ENCODE measurements at regions not wholly inside any gene's neighbourhood (a gene's known extent, or its start where the extent isn't known, plus 50 kb on each side); places are given as distances from the start of the nearest gene placed in this dataset.
A peak's percentile ranks its signal among the peaks of the same experiment; 100 is the strongest.

- DNase-seq, result no peak
Measured at GRCh38 chr2:38170733-38171132, 94.8 kb upstream of the CYP1B1 start.

DNA sequence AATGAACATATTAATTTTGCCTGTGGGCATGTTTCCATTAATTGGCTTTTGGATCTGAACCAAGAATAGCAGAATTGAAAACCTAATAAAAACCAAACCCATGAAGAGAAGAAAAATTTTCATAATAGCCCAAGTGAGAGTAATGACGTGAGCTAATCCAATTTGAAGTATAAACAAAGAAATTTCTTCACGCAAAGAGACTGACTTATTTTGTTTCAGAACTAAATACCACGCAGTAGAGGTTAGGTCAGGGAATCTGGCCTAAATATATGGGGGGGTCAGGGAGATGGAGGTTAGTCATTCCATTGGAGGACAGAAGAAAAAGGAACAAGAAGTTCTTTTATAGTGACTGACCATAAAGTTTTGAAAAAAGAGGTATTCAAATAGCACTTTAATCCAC, 94.1 kb upstream of the CYP1B1 start:
- no peak for DNase-seq

DNA sequence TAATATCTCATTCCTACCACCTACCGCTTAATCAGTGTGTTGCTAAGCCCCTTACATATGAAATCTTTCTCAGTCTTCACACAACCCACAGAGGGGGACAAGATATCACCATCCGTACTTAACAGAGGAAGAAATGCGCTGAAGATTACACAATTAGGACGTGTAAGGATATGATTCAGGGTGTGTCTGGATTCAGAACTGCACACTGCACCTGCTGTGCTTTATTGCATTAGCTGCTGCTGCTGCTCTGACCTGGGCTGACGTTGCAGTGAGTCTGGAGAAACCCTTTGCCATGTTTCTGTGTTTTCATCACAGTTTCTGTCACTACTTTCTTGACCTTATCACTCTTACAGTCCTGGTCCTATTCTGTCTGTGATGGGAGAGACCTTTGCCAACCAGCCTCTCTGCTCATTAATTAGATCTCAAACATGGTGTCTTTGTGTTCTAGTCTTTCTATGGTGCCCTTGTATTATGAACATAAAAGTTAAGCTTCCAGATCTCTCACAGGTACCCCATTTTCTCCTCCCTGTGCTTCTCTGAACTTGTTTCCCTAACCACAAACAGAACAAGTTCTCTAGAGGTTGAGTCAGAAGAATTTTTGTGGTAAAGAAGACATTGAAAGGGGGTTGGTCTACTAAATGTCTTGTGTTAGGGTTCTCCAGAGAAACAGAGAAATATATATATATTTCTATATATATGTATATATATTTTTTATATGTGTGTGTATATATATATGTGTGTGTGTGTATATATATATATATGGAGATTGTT, 92.9 kb upstream of the CYP1B1 start:
- no peak for DNase-seq

- no peak for DNase-seq
Measured at GRCh38 chr2:38167968-38168350, 92.0 kb upstream of the CYP1B1 start.

DNA sequence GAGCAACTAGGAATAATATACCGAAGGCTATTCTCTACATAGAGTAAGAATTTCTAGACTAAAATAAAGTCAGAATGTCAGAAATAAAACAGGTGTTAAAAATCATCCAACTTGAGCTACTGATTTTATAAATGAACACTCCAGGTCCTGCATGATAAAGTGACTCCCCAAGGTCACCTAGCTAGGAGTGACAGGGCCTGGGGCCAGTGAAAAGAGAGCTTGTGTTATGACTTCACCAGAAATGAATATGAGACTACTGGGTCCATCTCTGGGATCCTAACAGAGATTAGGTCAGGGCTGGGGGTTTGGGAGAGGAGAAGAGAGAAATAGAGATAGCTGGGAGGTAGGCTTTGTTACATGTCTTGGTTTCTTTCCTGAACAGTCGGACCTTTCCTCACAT, 89.7 kb upstream of the CYP1B1 start:
- no peak for DNase-seq

- DNase-seq, result no peak
Measured at GRCh38 chr2:38164881-38165280, 88.9 kb upstream of the CYP1B1 start.

DNA sequence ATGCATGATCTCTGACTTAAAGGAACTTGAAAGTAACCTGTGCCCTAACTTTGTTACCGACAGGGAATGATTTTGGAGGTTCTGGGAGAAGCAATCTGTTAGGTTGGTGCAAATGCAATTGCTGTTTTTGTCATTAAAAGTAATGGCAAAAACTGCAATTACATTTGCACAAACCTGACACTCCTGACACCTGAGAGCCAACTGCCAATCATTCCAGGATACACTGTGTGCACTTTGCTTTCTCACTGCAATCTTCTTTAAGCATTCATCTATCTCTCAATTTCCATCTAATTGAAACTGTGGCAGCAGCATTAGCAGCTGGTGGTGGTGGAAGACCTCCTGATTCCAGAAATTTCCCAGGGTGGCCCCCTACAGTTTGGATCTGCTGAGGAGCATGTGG, 87.6 kb upstream of the CYP1B1 start:
- DNase-seq, result no peak

DNA sequence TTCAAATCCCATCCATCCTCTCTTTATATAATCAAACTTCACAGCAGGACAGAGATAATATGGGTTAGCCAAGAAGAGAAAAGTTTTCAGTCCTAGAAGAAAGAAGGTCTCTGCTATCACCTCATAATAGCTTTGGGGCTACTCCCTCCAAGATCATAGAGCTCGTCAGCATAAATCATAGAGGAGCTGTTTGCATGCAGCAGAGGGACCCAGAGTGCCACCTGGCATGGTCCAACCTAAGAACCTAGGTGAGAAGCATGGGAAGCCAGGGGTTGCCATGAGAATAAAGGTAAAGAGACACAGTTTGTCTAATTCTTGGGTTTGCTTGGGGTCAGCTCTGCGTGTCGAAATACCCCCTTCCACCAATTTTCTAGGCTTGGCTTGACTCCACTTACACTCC, 87.1 kb upstream of the CYP1B1 start:
- DNase-seq, result no peak

- no peak for DNase-seq
Measured at GRCh38 chr2:38160516-38160915, 84.6 kb upstream of the CYP1B1 start.

- DNase-seq, result peak; percentile 52
Measured at GRCh38 chr2:38159597-38159996, 83.6 kb upstream of the CYP1B1 start.

GRCh38 chr2:38159191-38159590, 83.2 kb upstream of the CYP1B1 start:
- no peak for DNase-seq

- DNase-seq, result no peak
Measured at GRCh38 chr2:38158378-38159118, 82.6 kb upstream of the CYP1B1 start.

DNA sequence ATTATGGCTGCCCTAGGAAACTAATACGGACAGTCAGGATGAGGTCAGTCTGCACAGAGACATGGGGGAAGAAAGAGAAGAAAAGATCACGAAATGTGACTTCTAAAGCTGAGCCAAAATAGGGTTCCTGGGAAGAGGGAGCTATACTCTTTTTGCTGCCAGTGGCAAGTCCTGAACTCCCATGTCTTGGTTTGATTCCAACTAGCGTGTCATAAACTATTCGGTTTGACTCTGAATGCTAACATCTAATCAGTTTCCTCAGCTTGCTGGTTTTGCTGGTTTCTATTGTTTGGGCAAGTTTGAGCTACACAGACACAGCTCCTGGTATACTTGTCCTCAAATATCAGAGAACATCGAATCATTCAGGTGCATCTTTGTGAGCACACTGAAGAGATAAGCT, 80.5 kb upstream of the CYP1B1 start:
- no peak for DNase-seq

GRCh38 chr2:38155015-38155414, 79.1 kb upstream of the CYP1B1 start:
- DNase-seq, result no peak

GRCh38 chr2:38154395-38154794, 78.4 kb upstream of the CYP1B1 start:
- DNase-seq, result no peak

DNA sequence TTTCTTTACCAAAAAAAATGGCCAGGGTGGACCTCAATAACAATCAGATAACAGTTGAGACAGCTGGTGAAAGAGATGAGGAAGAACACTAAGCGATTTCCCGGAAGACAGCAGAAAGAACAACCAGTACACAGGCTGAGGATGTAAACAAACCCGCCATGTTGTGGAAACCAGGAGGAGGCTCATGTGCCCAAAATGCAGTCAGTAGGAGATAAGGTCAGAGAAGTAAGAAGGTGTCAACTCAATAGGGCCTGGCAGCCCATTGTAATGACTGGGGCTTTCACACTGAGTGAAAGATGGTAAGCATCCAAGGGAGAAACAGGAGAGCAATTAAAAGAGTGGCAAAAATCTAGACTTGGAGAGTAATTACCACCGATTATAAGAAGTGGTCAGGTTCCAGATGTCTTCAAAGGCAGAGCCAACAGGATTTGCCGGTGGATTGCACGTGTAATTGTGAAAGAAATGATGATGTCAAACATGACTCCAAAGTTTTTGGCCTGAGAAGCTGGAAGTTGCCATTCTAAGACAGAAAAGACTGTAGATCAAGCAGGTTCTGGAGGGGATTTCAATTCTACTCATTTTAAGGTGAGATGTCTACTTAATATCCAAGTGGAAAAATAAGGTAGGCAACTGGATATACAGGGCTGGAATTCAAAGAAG, 77.7 kb upstream of the CYP1B1 start:
- DNase-seq, result no peak

DNA sequence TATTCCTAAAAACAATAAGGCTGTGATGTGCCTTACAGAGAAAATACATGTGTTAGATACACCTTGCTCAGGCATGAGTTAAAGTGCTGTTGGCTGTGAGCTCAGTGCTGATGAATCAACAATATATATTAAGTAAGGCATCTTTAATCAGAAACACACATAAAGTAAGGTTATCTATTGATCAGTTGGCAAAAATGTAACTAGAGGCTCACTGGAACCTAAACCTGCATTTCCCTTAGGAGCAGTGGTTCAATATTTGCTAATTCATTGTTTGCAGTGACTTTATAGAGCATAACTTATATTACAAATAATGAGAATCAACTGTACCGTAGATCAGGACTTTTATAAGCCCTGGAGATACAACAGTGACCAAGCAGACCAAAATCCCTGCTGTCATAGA, 77.0 kb upstream of the CYP1B1 start:
- DNase-seq, result no peak

- DNase-seq, result no peak
Measured at GRCh38 chr2:38152035-38152434, 76.1 kb upstream of the CYP1B1 start.

DNA sequence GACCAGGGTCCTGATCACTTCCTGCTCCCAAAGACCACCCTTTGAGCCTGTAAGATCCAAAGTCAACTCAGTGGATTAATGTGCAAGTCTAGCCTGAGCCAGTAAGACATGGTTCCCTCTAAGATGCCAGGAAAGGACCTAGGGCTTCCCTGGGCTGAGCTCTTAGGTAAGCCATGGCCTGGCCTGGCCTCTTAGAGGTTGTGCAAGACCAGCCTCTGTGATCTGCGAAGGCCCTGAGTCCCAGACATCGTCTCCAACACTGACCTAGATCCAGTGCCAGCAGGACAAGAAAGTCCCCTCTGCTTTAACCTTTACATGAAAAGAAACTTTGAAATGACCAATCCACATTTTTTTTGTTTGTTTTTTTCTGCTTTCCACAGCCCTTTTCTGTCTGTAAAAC, 73.6 kb upstream of the CYP1B1 start:
- DNase-seq, result no peak

DNA sequence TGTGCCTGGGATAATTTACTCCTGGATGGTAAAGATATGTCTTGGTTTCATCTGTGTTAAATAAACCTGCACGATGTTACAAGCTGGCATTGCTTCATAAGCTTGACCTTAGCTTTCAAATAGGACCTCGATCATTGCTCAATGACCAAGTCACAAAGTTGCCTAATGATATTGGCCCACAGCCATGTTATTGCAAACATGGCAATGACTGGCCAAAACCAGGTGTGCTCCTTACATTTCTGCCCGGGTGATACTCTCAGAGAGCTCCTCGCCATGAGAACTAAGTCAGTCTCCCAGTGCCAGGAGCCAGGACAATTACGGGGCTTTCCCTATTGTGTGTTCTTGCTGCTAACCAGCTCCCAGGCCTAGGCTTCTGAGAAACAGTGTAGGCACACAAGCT, 72.5 kb upstream of the CYP1B1 start:
- DNase-seq, result no peak

GRCh38 chr2:38147333-38148121, 71.6 kb upstream of the CYP1B1 start:
- DNase-seq, result no peak

- DNase-seq, result no peak
Measured at GRCh38 chr2:38146907-38147307, 71.0 kb upstream of the CYP1B1 start.

DNA sequence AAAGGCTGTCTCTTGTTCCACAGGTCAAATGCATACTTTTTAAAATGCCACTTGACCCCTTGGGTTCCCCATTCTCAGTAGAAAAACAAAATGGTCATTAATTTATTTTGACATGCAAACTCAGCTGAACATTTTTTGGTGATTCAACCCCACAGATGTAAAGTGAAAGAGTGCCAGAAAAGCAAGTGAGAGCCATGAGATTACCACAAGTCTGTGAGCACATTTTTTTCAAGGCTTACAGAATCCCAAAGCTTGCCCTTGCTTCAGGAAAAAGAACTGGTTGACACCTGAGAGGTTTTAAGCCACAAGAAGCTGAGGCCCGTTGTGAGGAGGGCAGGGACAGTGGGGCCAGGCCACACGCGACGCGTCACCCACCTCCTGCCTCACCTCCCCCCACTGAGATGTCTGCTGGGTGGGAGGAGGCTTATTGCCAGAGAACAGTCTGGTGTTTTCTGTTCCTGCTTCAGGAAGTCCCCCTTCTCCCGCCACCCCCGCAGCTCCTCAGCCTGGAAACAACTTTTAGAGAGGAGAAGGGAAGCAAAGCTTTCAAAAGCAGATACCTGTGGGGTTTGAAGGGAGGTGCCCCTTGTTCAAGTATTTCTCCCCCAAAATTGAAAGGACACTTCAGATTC, 70.4 kb upstream of the CYP1B1 start:
- DNase-seq, result no peak
